ENCODE measurements at regions not wholly inside any gene's neighbourhood (a gene's known extent, or its start where the extent isn't known, plus 50 kb on each side); places are given as distances from the start of the nearest gene placed in this dataset.
"Not testable (repeated sequence)": the region's sequence is repeated elsewhere in the genome, so short reads cannot be mapped to it uniquely, and the experiment has no call there.

DNA sequence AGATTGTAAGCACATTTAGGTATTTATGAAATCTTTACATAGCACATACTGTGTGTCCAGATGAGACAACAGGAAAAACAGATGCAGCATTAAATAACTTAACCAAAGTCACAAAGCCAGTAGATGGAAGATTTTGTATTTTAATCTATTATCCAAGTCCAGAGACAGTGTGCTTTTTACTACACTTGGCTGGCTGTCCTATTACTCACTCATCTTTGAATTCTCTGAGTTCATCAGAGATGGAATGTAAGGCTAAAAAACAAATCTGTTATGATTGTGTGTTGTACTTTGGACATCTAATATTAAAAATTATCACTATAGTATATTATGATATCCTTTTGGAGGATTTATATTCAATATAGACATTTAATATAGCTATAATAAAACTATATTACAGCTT lies 1189.4 kb downstream of the DSC3 start:
- DNase-seq (ENCODE audit: low spot score), result no peak

DNA sequence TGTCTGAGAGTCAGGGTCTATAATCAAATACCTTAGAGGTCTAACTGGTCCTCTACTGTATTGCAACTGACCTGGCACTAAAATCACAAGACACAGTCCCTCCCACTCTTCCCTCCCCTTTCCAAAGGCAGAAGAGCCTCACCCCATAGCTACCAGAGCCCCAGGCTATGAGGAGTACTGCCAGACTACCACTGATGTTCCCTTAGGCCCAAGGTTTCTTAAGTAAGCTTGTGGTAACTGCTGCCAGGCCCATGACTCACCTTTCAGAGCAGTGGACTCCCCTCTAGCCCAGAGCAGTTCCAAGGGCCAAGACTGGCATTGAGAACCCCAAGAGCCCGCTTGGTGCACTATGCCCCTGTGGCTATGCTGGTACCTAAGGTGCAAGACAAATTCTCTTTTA lies 1193.4 kb downstream of the DSC3 start:
- DNase-seq (ENCODE audit: low spot score), result no peak

DNA sequence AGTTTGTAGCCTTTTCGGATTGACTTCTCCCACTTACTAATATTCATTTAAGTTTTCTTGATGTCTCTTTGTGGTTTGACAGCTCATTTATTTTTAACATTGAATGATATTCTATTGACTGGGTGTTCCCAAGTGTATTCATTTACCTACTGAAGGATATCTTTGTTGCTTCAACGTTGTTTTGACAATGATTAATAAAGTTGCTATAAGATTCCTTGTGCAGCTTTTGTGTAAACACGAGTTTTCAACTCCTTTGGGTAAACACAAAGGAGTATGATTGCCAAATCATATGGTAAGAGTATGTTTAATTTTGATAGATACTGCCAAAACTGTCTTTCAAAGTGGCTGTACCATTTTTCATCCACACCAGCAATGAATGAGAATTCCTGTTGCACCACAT lies 1200.9 kb downstream of the DSC3 start:
- no peak for DNase-seq (ENCODE audit: low spot score)

DNA sequence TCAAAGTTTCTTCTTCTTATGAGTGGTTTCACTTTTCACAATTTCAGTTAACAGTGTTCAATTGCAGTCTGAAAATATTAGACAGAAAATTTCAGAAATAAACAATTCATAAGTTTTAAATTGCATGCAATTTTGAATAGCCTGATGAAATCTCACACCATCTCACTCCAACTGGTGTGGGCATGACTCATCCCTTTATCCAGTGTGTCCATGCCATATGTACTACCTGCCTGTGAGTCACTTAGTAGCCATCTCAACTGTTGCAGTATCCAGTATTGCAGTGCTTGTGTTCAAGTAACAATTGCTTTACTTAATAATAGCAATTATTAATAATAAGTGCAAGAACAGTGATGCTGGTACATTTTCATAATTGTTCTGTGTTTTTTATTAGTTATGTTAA lies 1202.5 kb downstream of the DSC3 start:
- no peak for DNase-seq (ENCODE audit: low spot score)

DNA sequence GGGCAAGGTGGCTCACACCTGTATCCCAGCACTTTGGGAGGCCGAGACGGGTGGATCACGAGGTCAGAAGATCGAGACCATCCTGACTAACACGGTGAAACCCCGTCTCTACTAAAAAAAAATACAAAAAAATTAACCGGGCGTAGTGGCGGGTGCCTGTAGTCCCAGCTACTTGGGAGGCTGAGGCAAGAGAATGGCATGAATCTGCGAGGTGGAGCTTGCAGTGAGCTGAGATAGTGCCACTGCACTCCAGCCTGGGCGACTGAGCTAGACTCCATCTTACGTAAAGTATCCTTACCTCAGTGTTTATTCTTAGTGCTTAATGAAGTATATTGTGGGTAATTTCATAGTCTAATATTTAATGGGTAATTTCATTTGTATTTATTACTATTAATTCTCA lies 1203.6 kb downstream of the DSC3 start:
- not testable (repeated sequence) for DNase-seq (ENCODE audit: low spot score)

DNA sequence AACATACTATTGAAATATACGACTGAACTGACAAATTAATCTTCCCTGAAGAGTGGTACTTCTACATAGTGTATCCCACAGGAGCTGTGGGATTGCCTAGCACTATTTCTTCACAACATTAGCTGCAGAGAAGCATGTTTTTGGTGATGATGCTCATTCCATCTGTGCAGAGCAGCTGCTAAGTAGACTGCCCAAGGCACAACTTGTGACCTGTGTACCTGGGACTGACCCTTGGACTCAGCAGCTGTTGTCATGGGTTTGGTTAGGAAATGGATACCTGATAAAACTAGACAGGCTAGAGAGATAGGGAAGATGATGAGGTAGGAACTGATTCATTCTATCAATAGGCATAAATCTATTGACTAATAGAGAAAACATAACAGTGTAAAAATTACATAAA lies 1204.0 kb downstream of the DSC3 start:
- no peak for DNase-seq (ENCODE audit: low spot score)

DNA sequence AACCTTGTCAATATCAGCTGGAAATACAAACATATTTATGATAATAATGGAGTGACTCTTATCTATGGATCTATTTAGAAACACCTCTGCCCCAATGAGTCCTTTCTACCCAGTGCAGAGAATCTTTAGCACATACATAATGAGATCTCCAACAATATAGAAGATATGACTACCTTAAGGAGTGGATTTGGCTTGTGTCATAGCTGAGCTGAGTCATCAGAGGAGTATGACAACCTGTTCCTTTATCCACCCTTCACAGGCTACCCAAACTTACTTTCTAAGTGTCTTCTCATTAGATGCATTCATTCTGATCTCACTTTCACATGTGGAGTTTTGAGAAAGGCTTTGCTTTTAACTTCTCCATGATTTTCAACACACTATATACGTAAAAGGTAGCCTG lies 1218.9 kb downstream of the DSC3 start:
- no peak for DNase-seq (ENCODE audit: low spot score)

DNA sequence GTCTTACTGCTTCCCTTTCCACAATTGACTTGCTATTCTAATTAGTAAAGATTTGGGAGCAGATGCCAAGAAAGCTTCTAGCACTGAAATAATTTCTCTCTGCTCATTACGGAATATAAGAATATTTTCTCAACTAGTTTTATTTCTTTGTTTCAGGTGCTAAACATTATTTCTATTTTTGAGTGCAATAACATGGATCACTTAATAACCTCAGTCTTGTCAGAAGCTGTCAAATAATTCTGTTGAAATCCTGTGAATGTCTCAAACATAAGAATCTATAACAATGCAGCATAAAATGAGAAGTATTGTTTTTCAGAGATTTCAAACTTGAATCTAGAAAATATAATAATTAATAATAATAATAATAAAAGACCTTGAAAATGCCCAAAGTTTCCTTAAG lies 1221.0 kb downstream of the DSC3 start:
- no peak for DNase-seq (ENCODE audit: low spot score)

DNA sequence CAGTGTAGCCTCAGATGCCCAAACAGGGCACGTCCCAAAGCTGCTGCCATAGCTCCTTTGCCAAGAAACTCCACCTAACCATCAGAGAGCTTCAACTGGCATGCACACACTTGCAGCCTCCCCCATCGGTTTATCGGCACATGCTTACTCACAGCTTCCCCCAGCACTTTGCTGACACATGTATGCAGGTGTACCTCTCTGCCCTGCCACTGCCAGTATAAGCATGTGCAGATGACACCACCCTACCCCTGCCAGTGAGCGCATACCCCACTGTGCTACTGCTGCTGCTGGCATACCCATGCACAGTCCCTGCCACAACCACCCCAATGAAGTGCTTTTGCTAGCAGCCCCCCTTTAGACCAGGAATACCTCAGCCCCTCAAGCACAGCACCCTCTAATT lies 1231.0 kb downstream of the DSC3 start:
- DNase-seq (ENCODE audit: low spot score), result no peak

DNA sequence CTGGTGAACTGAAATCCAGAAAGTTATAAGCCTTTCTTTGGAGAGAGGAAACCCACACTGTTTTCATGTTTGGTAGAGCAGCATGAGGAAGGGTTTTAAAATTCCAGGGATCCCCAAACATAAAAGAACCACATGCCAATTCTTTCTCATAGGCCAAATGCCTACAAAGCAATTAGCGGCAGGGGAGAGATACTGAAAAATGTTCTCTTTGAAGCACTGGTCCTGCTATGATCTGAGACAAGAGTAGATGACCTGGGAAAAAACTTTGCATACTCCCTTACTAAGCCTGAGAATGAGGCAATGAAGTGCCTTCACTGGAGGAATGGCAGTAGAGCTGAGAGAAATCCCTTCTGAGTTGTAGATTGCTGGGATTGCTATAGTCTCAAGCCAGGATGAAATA lies 1261.7 kb downstream of the DSC3 start:
- no peak for DNase-seq (ENCODE audit: low spot score)

DNA sequence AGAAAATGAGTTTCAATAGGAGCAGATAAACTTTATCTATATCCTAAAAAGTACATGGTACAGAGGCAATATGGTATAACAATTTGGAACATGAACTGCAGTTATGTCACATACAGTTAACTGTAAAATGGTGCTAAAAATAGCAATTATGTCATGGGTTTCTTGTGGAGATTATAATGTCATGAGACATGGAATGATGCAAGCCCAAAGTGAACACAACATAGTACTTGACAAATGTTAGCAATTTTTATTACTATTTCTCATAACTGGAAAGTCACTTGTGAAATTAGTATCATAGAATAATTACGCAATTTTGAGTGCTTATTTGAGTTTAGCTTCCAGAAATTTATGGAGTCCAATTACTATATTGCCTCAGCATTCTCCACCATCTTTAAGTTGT lies 1263.4 kb downstream of the DSC3 start:
- no peak for DNase-seq (ENCODE audit: low spot score)

DNA sequence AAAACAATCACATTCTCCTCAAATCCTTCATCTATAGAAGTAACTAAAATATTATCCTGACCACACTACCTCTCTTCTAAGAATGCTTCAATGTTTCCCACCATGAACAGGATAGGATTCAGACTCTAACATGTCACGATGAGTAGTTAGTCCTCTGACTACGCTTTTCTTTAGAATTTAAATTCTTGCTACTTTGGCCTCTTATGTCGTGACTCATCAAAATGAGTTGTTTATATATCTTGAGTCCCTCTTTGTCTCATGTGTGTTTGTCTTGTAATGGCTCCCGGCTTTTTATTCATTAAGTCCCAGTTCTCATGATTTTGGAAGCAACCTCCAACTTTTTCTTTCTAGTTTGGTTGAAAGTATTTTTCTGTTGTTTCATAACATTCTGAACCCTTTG lies 1289.2 kb downstream of the DSC3 start:
- no peak for DNase-seq (ENCODE audit: low spot score)

DNA sequence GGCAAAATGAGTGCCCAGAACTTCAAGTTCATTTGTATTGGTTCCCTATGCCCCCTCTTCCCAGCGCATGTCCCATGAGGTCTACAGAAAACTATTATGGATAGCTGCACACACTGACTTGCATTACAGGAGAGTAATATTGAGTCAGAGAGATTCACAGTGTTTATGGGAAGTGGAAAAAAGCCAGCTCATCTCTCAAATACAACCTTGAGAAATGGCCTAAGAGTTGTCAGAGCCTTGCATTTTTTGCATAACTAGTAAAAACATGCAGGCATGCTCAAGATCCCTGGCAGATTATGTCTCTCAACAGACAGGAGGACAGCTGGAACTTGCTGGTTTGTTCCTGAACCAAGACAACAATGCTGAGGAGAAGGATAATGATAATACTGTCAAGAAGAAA lies 1292.8 kb downstream of the DSC3 start:
- no peak for DNase-seq (ENCODE audit: low spot score)

DNA sequence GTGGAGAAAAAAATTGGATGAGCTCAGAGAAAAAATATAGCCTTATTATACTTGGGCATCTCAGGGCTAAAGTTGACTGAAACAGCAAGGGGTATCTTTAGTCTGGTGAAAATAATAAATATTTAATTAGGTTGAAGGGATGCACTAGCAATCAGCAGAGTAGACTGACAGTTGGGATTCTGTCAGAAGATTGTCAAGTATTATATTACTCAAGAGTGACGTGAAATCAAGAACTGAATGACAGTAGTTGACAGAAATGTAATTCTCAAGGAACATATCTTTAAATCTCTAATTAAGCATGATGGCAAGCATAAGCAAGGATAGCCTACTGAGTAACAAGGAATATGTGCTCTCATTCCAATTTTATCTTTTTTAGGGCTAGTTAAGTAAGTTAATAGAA lies 1301.1 kb downstream of the DSC3 start:
- no peak for DNase-seq (ENCODE audit: low spot score)

DNA sequence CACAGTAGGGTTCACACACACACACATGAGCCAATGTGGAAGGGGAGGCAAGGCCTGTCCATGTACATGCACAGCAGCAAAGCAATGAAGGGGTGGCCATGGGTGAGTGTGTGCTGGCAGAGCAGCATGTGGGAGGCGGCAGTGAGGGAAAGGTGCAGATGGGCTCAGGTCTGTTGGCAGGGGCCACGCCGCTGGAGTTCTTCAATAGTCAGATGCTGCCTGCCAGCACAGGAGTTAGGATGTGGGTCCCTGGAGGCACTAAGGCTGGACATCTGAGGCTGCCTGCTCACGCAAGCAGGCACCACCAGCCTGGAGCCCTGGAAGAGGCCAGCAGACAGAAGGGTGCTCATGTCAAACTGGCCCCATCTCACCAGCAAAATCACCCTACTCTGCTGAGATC lies 1304.9 kb downstream of the DSC3 start:
- no peak for DNase-seq (ENCODE audit: low spot score)

DNA sequence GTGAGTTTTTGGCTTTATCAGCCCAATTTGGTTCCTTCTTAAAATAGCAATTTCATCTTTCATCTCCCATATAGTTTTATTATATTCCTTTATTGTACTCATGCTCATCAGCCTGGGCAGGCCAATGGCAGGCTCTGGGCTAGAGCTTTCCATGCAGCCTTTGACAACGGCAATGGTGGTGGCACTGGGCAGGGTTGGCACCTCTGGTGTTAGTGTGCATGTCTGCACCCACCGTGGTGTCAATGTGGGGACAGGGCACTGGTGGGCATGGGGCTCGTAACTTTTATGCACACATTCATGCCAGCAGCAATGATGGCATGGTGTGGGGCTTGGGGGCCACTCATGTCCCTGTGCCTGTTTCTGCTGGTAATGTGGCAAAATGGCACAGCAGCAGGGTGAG lies 1305.4 kb downstream of the DSC3 start:
- DNase-seq (ENCODE audit: low spot score), result no peak

DNA sequence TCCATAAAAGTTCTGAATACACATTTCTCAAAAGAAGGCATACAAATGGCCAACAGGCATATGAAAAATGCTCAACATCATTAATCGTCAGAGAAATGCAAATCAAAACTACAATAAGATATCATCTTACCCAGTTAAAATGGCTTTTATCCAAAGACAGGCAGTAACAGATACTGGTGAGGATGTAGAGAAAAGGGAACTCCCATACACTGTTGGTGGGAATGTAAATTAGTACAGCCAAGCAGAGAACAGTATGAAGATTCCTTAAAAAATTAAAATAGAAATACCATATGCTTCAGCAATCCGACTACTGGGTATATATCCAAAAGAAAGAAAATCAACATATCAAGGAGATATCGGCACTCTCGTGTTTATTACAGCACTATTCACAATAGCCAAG lies 1312.5 kb downstream of the DSC3 start:
- no peak for DNase-seq (ENCODE audit: low spot score)

DNA sequence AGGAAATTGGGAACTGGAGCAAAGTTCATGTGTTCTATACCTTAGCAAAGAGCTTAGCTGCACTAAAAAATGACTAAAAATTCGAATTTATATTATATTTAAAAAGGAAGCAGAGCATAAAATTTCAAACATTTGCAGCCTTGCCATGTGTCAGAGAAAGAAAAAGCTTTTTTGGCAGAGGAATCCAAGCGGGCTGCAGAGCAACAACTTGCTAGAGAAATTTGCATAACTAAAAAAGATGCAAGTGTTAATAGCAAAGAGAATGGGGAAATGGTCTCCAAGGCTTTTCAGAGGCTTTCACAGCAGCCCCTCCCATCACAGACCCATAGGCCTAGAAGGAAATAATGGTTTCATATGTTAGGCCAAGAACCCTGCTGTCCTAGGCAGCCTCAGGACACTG lies 1315.9 kb downstream of the DSC3 start:
- DNase-seq (ENCODE audit: low spot score), result no peak

DNA sequence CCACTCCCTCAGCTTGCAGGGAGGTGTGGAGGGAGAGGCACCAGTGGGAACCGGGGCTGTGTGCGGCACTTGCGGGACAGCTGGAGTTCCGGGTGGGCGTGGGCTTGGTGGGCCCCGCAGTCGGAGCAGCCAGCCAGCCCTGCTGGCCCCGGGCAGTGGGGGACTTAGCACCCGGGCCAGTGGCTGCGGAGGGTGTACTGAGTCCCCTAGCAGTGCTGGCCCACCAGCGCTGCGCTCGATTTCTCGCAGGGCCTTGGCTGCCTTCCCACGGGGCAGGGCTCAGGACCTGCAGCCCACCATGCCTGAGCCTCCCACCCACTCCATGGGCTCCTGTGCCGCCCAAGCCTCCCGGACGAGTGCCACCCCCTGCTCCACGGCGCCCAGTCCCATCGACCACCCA lies 1319.1 kb downstream of the DSC3 start:
- not testable (repeated sequence) for DNase-seq (ENCODE audit: low spot score)

DNA sequence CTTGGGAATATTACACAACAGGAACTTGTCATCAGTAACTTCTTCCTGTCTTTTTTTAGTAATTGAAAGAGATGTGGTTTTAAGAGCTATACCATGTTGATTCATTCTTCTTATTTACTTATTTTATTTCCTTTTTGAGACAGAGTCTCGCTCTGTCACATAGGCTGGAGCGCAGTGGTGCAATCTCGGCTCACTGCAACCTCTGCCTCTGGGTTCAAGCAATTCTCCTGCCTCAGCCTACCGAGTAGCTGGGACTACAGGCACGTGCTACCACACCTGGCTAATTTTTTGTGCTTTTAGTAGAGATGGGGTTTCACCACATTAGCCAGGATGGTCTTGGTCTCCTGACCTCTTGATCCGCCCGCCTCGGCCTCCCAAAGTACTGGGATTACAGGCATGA lies 1326.6 kb downstream of the DSC3 start:
- DNase-seq (ENCODE audit: low spot score), result not testable (repeated sequence)

DNA sequence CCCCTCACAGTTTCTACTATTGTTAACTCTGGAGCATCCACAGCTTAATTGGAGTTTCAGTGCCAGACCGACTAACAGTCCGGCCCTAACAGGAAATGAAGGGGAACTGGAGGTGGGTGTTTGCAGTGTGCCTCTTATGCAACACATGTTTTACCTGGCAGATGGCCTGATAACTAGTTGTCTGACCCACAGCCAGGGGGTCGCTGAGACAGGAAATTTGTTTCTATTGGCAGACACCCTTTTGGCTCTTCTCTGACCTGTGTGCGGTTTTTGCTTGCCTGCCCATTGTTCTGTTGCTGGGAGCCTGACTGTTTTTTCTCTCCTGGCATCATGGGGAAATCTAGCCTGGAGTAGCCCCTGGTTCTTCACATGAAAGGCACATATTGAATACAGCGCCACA lies 1329.8 kb downstream of the DSC3 start:
- no peak for DNase-seq (ENCODE audit: low spot score)

DNA sequence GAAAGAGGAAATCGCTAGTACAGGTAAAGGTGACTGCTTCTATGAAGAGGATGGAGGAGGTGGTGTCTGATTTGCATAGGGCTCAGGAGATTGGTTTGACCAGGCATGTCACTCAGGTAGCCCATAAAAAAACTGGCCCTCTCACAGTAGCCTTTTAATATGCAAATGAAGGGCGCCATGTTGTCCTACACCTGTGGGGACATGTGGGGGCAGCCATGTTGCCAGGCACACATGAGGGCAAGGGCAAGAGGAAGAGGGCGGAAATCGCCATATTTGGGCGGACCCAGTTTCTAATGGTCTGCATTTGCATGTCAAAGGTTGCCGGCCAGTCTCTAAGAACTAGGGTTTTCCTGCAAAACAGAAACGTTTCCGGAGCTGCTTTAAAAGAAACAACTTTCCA lies 1330.6 kb downstream of the DSC3 start:
- no peak for DNase-seq (ENCODE audit: low spot score)

DNA sequence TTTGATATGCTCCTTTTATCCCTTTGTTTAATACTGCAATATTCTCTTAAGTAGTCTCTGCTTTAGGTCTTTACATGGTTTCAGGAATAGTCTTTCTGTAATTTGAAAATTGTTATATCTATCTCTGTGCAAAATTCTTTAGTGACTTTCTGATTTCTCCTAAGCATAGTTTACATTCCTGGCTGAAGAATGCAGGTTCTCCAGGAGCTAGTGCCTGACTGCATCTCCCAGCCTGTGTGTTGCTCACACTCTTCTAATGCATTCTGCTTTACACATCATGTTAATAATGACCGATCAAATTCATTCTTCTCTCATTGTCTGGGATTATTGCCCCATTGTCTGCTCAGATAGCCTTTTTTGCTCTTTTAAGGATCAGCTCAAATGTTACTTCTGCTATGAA lies 1349.2 kb downstream of the DSC3 start:
- DNase-seq (ENCODE audit: low spot score), result no peak

DNA sequence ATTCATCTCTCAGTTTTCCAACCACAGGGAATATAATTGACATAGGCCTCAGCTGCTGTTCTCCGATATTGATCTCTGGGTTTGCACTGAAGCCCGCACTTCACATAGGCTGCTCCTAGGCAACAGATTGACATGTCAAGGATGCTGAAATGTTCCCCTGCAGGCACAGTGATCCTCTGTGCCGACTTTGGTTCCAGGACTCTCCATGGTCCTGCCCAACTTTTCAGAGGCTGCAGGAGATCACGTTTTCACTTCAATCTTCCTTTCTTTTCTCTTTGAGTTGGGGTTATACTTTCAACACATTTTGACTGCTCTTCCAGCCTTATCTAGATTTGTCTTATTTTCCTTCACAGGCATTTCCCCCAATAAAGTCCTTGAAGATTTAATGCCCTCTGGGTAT lies 1361.0 kb downstream of the DSC3 start:
- no peak for DNase-seq (ENCODE audit: low spot score)

DNA sequence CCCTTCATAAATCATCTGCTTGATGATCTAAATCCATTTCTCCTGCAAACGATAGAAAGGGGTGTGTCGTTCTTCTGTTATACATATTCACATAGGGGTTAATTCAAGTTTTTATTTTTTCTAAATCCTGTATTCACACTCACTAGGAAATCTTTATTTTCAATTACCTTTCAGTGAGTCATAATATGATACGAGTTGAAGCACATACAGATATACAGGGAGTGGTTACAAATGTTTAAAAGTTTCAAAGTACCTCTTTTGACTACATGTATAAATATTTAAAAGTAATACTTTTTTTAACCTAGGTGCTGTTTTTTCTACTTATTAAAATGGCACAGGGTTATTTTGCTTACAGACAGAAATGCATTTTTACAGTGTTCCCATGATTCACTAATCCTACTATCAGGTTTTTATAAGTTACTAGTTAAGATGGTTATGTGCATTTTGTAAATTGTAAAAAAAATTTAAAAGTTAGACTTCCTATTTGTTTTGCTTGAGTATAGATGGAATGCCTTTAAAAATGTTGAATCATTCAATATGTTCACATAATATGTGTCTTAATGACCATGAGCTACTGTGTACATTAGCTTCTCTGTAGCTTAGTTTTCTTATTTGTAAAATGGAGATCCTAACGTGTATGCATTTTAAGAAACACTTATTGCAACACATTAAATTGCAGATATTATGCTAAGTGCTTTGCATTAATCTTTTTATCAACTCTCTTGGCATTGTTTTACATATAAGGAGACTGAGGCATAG lies 1378.1 kb downstream of the DSC3 start:
- DNase-seq (ENCODE audit: low spot score), result no peak
